Heart left ventricle (tissue), 13 donors: ENCODE measurements at regions not wholly inside any gene's neighbourhood (a gene's known extent, or its start where the extent isn't known, plus 50 kb on each side); places are given as distances from the start of the nearest gene placed in this dataset.
"Not testable (repeated sequence)": the region's sequence is repeated elsewhere in the genome, so short reads cannot be mapped to it uniquely, and the experiment has no call there.

Experiments used
- POLR2A ChIP-seq, 2 donors: fragments of 450-650 bp; IDR thresholded peaks; one replicate each; pipeline ENCODE4 v1.6.1; 2017; ENCODE audit warnings: antibody characterized with exemption in 2 of 2, mild to moderate bottlenecking in 2 of 2, moderate library complexity in 2 of 2
- TF ChIP-seq, protein P1 (sequence below), 12 donors: fragments of 200-600 bp; sonication (generic) in 4 of 12; IDR thresholded peaks; one replicate each; pipeline versions ENCODE4 v1.5.0 to v1.8.0; 2018 to 2022; ENCODE audit warnings: antibody characterized with exemption in 12 of 12, mild to moderate bottlenecking in 5 of 12
- donor health status: ischemic (EF 13 %, LVEDD 7.1; RV severe dilation, severe dysfunction).
- donor health status: DM: no; HTN: yes; CAD: no.
- donor health status: DM: no; HTN: no; CAD: no.
- donor health status: ischemic (EF 25% LVEDD 6.9; RV normal size, moderate dysfunction).
- donor health status: ischemic (EF 25% LVEDD 5.7; RV mildly dilated, moderate dysfunction).
- donor health status: ischemic (EF 35%, LVEDD 5.7; RV mildly dilated, moderate dysfunction).
- donor health status: nonischemic (EF 11% LVEDD 7.7; RV severe dilation, severe dysfunction).
- donor health status: DM: yes; HTN: yes; CAD: no.
- donor health status: PGD.
- donor health status: ischemic (EF 29% LVEDD 5.4; RV normal size, mild dysfunction).
- donor health status: nonischemic (EF 23%, LVEDD 6.1; RV moderate dilation, normal function).

DNA sequence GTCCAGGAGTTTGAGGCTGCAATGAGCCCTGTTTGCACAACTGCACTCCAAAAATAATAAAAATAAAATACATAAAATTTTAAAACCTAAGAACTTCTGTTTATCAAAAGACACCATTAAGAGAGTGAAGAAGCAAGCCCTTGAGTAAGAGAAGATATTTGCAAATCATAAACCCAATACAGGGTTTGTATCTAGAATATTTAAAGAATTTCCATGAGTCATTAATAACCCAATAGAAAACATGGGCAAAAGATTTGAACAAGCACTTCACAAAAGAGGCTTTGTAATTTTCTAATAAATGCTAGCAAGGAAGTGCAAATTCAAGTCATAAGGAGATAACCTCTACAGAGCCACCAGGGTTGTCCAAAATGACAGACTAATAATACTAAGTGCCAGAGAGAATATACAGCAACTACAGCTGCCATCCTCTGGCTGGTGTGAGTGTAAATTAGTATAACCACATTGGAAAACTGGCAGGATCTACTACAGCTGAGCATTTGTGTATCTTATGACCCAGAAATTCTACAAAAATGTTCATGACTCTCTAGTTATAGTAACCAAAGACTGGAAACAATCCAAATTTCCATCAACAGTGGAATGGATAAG lies 133.0 kb upstream of the PLGLB2 start:
- TF ChIP-seq, protein P1, sequence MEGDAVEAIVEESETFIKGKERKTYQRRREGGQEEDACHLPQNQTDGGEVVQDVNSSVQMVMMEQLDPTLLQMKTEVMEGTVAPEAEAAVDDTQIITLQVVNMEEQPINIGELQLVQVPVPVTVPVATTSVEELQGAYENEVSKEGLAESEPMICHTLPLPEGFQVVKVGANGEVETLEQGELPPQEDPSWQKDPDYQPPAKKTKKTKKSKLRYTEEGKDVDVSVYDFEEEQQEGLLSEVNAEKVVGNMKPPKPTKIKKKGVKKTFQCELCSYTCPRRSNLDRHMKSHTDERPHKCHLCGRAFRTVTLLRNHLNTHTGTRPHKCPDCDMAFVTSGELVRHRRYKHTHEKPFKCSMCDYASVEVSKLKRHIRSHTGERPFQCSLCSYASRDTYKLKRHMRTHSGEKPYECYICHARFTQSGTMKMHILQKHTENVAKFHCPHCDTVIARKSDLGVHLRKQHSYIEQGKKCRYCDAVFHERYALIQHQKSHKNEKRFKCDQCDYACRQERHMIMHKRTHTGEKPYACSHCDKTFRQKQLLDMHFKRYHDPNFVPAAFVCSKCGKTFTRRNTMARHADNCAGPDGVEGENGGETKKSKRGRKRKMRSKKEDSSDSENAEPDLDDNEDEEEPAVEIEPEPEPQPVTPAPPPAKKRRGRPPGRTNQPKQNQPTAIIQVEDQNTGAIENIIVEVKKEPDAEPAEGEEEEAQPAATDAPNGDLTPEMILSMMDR (IDR thresholded peaks at IDR 0.05) = not testable (repeated sequence)
- not testable (repeated sequence) for TF ChIP-seq POLR2A (IDR thresholded peaks at IDR 0.05)
